HepG2 (cell line): ENCODE measurements at regions not wholly inside any gene's neighbourhood (a gene's known extent, or its start where the extent isn't known, plus 50 kb on each side); places are given as distances from the start of the nearest gene placed in this dataset.

Experiments used
- ATAC-seq: fragments of 200-7000 bp; cut with Tn5 transposase; 3 replicates; pipeline ENCODE4 v1.9.1; 2020; ENCODE audit warnings: mild to moderate bottlenecking, moderate library complexity
- BruUV-seq: library from RNA; stranded (reverse); fragments of 400-500 nt; replicated peaks from 2 replicates; lab custom pipeline; 2021; lab: Mats Ljungman, UMichigan
- CTCF ChIA-PET: fragments of 300-600 bp; formaldehyde crosslinking; extraction: SDS; loops from one replicate; lab custom pipeline; 2021; ENCODE audit warnings: low total read pairs, inconsistent platforms, low intra/inter-chr PET ratio; lab: Yijun Ruan, JAX
- POLR2A ChIA-PET: fragments of 350-600 bp; sonication (Branson Sonifier 250); formaldehyde crosslinking; loops from one replicate; lab custom pipeline; 2020; ENCODE audit warnings: antibody characterized with exemption, inconsistent platforms; lab: Yijun Ruan, JAX
- DNase-seq: peaks from one replicate; pipeline ENCODE4 v3.0.0-alpha.2; 2015; ENCODE audit warnings: low spot score
- FAIRE-seq: peaks from 3 replicates; lab custom pipeline; 2011; peaks lifted over from hg19 to GRCh38; lab: Jason Lieb, UNC
- H2AFZ ChIP-seq: one replicate; pipeline ENCODE4 v1.6.1; 2011; ENCODE audit warnings: low read length, inconsistent platforms
- H3K27ac ChIP-seq: fragments of 300-600 bp; 3 replicates; pipeline ENCODE4 v1.8.0; 2011; ENCODE audit warnings: mixed run types, mild to moderate bottlenecking, mixed read lengths, low read length, inconsistent platforms; ENCODE audit not compliant: insufficient read depth; ENCODE audit errors: extremely low read length
- H3K27me3 ChIP-seq, 2 experiments: fragments of 200-600 bp in 1 of 2; 2 replicates in 1 of 2; 3 replicates in 1 of 2; pipeline versions ENCODE4 v1.6.0 to v1.8.0; 2011; ENCODE audit warnings: low read length in 2 of 2, mild to moderate bottlenecking in 2 of 2, moderate library complexity in 2 of 2, inconsistent platforms in 1 of 2; ENCODE audit not compliant: insufficient read depth in 2 of 2, control insufficient read depth in 1 of 2
- H3K36me3 ChIP-seq, 2 experiments: fragments of 200-600 bp in 1 of 2; replicated peaks in 1 of 2; 2 replicates in 1 of 2; 3 replicates in 1 of 2; pipeline versions ENCODE4 v1.5.1 to v1.8.0; 2011; ENCODE audit warnings: low read length in 2 of 2, inconsistent platforms in 1 of 2; ENCODE audit not compliant: insufficient read depth in 2 of 2, control insufficient read depth in 1 of 2
- H3K4me1 ChIP-seq: 2 replicates; pipeline ENCODE4 v1.5.1; 2012; ENCODE audit warnings: low read length, inconsistent platforms; ENCODE audit not compliant: insufficient read depth
- H3K4me2 ChIP-seq: 2 replicates; pipeline ENCODE4 v1.6.0; 2011; ENCODE audit warnings: low read depth, low read length, inconsistent platforms
- H3K4me3 ChIP-seq, 3 experiments: fragments of 200-600 bp in 1 of 3; sonication (generic), shearing (Covaris generic) in 1 of 3; replicated peaks in 1 of 3; 2 replicates each; pipeline ENCODE4 v1.5.1; 2011 to 2016; ENCODE audit warnings: low read length in 3 of 3, inconsistent platforms in 2 of 3, low read depth in 2 of 3, mild to moderate bottlenecking in 2 of 3, control low read depth in 1 of 3, mixed read lengths in 1 of 3; ENCODE audit not compliant: insufficient read depth in 1 of 3
- H3K79me2 ChIP-seq: one replicate; pipeline ENCODE4 v1.6.1; 2011; ENCODE audit warnings: low read length, inconsistent platforms; ENCODE audit not compliant: insufficient read depth
- H3K9ac ChIP-seq: 2 replicates; pipeline ENCODE4 v1.6.0; 2011; ENCODE audit warnings: mild to moderate bottlenecking, low read depth, low read length, inconsistent platforms; ENCODE audit not compliant: insufficient read depth
- H3K9me3 ChIP-seq: 2 replicates; pipeline ENCODE4 v1.5.1; 2012; ENCODE audit warnings: mild to moderate bottlenecking, low read length
- H4K20me1 ChIP-seq: 2 replicates; pipeline ENCODE4 v1.6.0; 2011; ENCODE audit warnings: inconsistent platforms, mild to moderate bottlenecking, low read length, moderate library complexity; ENCODE audit not compliant: insufficient read depth
- ATF7 ChIP-seq, 2 experiments: fragments of 450-650 bp in 1 of 2; sonication (generic) in 1 of 2; formaldehyde crosslinking in 1 of 2; IDR thresholded peaks; 2 replicates each; pipeline versions ENCODE4 v1.4.0 to v1.6.1; 2016 to 2020; ENCODE audit warnings: antibody characterized with exemption in 1 of 2, mild to moderate bottlenecking in 1 of 2, missing genetic modification reagents in 1 of 2
- HMG20A ChIP-seq: IDR thresholded peaks from 2 replicates; pipeline ENCODE4 v1.6.1; 2016; ENCODE audit warnings: borderline replicate concordance
- KMT2B ChIP-seq: IDR thresholded peaks from 2 replicates; pipeline ENCODE4 v1.6.1; 2016; ENCODE audit warnings: missing genetic modification reagents, missing compliant biosample characterization
- PHB2 ChIP-seq: fragments of 450-650 bp; IDR thresholded peaks from 2 replicates; pipeline ENCODE4 v1.6.1; 2018; ENCODE audit not compliant: partially characterized antibody
- TRIM24 ChIP-seq: sonication (generic); formaldehyde crosslinking; IDR thresholded peaks from 2 replicates; pipeline ENCODE4 v1.8.0; 2022; ENCODE audit warnings: mild to moderate bottlenecking, missing genetic modification reagents
- ZNF225 ChIP-seq: sonication (generic); formaldehyde crosslinking; IDR thresholded peaks from 2 replicates; pipeline ENCODE4 v1.4.0; 2020; ENCODE audit warnings: mild to moderate bottlenecking, missing genetic modification reagents
- ZNF282 ChIP-seq: fragments of 450-650 bp; IDR thresholded peaks from 2 replicates; pipeline ENCODE4 v1.6.1; 2018; ENCODE audit not compliant: partially characterized antibody
- ZNF570 ChIP-seq: sonication (generic); formaldehyde crosslinking; IDR thresholded peaks from 2 replicates; pipeline ENCODE4 v1.4.0; 2020; ENCODE audit warnings: mild to moderate bottlenecking, missing genetic modification reagents, borderline replicate concordance
- WGBS: methylation state at CpG from one replicate; pipeline ENCODE4 v1.1.6; 2017; ENCODE audit warnings: low lambda C conversion rate; 5-methylcytosine and 5-hydroxymethylcytosine counted together
- in situ Hi-C: cut with HindIII; loops from 2 replicates; pipeline ENCODE4 v1.10.0; 2017; ENCODE audit warnings: low pct_unique_long_range_greater_than_20kb; ENCODE audit not compliant: extremely low pct_ligation_motif_present
- intact Hi-C: fragments of 100-400 bp; cut with micrococcal nuclease; formaldehyde crosslinking; loops from one replicate; pipeline ENCODE4 v1.10.0; 2022; ENCODE audit not compliant: unreplicated experiment

DNA sequence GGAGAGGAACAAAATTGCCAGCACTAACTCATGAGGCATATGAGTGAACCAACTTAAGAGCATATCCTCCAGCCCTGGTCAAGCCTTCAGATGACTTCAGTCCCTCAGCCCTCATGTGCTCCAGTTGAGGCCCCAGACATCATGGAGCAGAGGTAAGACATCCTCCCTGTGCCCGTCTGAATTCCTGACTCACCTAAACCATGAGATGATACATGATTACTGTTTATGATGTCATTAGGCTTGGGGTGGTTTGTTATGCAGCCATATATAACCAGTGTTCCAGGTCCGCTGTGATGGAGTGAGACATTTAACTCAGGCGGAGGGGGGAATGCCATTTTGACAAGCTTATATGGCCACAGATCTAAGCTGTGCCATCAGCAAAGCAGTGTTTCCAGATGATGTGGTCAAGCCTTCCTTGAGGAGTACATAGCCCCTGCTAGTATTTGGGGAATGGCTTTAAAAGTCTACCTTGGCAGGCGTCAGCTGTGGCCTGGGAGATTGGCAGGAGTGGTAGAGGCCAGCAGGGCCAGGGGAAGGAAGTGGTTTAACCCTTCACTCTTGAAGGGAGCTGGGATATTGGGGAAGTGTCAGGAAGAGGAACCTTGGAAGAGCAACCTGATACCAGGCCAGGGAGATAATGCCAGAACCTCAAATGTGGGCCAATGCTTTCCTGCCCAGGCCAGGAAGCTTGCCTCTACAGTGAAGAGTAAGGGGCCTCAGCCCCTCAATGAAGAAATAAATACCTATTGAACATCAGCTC is 343.0 kb upstream of the PODXL start:
- ATAC-seq (no peak), DNase-seq (no peak), FAIRE-seq (no peak)
- no peak overlapping the region for H3K27ac ChIP-seq
- 7% methylated on average over 3 of the region's 4 CpGs for WGBS
- no peak for TF ChIP-seq KMT2B (CRISPR knock-in tag)
- 0 out of 2 replicates have a peak, but pooled peaks have one; percentile 39 for TF ChIP-seq ATF7 (IDR thresholded peaks at IDR 0.05)
- TF ChIP-seq ATF7 (CRISPR knock-in tag; IDR thresholded peaks at IDR 0.05): no peak
- no peak overlapping the region for H3K9ac ChIP-seq
- no peaks in the 10 kb centered on the region for H4K20me1 ChIP-seq
- intact Hi-C loops (no loop called here), in situ Hi-C loops (no loop called here)
- no peaks in the 10 kb centered on the region for H3K9me3 ChIP-seq
- no peaks in the 10 kb centered on the region for H3K79me2 ChIP-seq
- no peak overlapping the region for H3K4me2 ChIP-seq
- POLR2A ChIA-PET: no interaction called here
- H3K4me3 ChIP-seq: no peak overlapping the region
- CTCF ChIA-PET: no interaction called here
- H2AFZ ChIP-seq: no peak overlapping the region
- H3K27me3 ChIP-seq: no peaks in the 10 kb centered on the region
- no peaks in the 10 kb centered on the region for H3K4me1 ChIP-seq
- no peaks in the 10 kb centered on the region for H3K36me3 ChIP-seq
- no TSS peak for BruUV-seq

DNA sequence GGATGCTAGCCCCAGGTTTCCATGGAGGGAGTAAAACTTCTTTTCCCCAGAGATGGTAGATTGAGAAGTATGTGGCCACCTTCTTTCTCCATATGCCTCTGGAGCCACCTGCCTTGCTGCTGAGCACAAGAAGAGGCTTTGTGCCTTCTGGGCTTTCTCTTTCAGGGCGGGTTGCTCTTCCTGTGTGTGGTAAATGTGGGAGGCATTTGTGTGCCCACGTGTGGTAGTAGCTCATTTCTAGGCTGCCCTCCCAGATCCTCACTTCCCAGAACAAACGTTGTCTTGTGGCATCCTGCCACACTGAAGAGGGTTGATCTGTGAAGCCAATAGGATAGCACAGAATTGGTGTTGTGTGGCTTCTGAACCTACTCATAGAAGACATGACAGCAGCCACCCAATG is 342.0 kb upstream of the PODXL start:
- in situ Hi-C loops: no loop called here
- CTCF ChIA-PET: no interaction called here
- no peak overlapping the region for H2AFZ ChIP-seq
- no peak overlapping the region for H3K9ac ChIP-seq
- ATAC-seq: no peak
- no peak for TF ChIP-seq ZNF225 (CRISPR knock-in tag)
- no peak for TF ChIP-seq PHB2
- TF ChIP-seq TRIM24: no peak
- TF ChIP-seq HMG20A (CRISPR knock-in tag): no peak
- TF ChIP-seq ZNF570 (CRISPR knock-in tag): no peak
- TF ChIP-seq ZNF282: no peak
- TF ChIP-seq, all 625 proteins: peak for 0
- POLR2A ChIA-PET: no interaction called here
- H3K4me3 ChIP-seq: no peak overlapping the region
- H3K79me2 ChIP-seq: no peaks in the 10 kb centered on the region
- no peaks in the 10 kb centered on the region for H3K27me3 ChIP-seq
- no TSS peak for BruUV-seq
- no peak for DNase-seq
- H3K4me1 ChIP-seq: no peaks in the 10 kb centered on the region
- no peaks in the 10 kb centered on the region for H3K9me3 ChIP-seq
- no peak overlapping the region for H3K4me2 ChIP-seq
- no peak for FAIRE-seq
- WGBS: 0% methylated on average over 3 of the region's 3 CpGs
- intact Hi-C loops: no loop called here
- H3K27ac ChIP-seq: no peak overlapping the region
- H4K20me1 ChIP-seq: no peaks in the 10 kb centered on the region
- H3K36me3 ChIP-seq: no peaks in the 10 kb centered on the region
